Liver (tissue), 3 donors: ENCODE measurements at regions not wholly inside any gene's neighbourhood (a gene's known extent, or its start where the extent isn't known, plus 50 kb on each side); places are given as distances from the start of the nearest gene placed in this dataset.

Experiments used
- CTCF ChIP-seq: fragments of 150-350 bp; IDR thresholded peaks from 2 replicates; pipeline ENCODE4 v1.5.1; 2017; ENCODE audit warnings: improper control_type of control experiment, low read depth, low read length; ENCODE audit not compliant: missing input control
- FOXA1 ChIP-seq: IDR thresholded peaks from 2 replicates; pipeline ENCODE4 v1.6.1; 2016; ENCODE audit warnings: antibody characterized with exemption
- FOXA2 ChIP-seq: IDR thresholded peaks from 2 replicates; pipeline ENCODE4 v1.6.1; 2016; ENCODE audit warnings: antibody characterized with exemption
- GABPA ChIP-seq, 2 donors: IDR thresholded peaks in 1 of 2; conservative IDR thresholded peaks in 1 of 2; 2 replicates each; pipeline ENCODE4 v1.6.1; 2016; ENCODE audit warnings: antibody characterized with exemption in 2 of 2, mild to moderate bottlenecking in 1 of 2, moderate library complexity in 1 of 2
- JUND ChIP-seq, 2 donors: IDR thresholded peaks; 2 replicates each; pipeline ENCODE4 v1.6.1; 2016; ENCODE audit warnings: antibody characterized with exemption in 2 of 2
- RAD21 ChIP-seq, 2 donors: IDR thresholded peaks; 2 replicates each; pipeline ENCODE4 v1.6.1; 2016; ENCODE audit warnings: antibody characterized with exemption in 2 of 2, mild to moderate bottlenecking in 2 of 2
- REST ChIP-seq: IDR thresholded peaks from 2 replicates; pipeline ENCODE4 v1.6.1; 2016; ENCODE audit warnings: antibody characterized with exemption, mild to moderate bottlenecking
- SP1 ChIP-seq: IDR thresholded peaks from 2 replicates; pipeline ENCODE4 v1.6.1; 2018; ENCODE audit warnings: antibody characterized with exemption, mild to moderate bottlenecking
- TAF1 ChIP-seq: conservative IDR thresholded peaks from 2 replicates; pipeline ENCODE4 v1.6.1; 2016; ENCODE audit warnings: antibody characterized with exemption, mild to moderate bottlenecking
- YY1 ChIP-seq: IDR thresholded peaks from 2 replicates; pipeline ENCODE4 v1.6.1; 2016; ENCODE audit warnings: antibody characterized with exemption, mild to moderate bottlenecking
- TF ChIP-seq, protein P1 (sequence below): IDR thresholded peaks from 2 replicates; pipeline ENCODE4 v1.6.1; 2016; ENCODE audit warnings: antibody characterized with exemption
- TF ChIP-seq, protein P2 (sequence below): IDR thresholded peaks from 2 replicates; pipeline ENCODE4 v1.6.1; 2016; ENCODE audit warnings: antibody characterized with exemption
- donor health status: healthy.
- donor health status: healthy.

DNA sequence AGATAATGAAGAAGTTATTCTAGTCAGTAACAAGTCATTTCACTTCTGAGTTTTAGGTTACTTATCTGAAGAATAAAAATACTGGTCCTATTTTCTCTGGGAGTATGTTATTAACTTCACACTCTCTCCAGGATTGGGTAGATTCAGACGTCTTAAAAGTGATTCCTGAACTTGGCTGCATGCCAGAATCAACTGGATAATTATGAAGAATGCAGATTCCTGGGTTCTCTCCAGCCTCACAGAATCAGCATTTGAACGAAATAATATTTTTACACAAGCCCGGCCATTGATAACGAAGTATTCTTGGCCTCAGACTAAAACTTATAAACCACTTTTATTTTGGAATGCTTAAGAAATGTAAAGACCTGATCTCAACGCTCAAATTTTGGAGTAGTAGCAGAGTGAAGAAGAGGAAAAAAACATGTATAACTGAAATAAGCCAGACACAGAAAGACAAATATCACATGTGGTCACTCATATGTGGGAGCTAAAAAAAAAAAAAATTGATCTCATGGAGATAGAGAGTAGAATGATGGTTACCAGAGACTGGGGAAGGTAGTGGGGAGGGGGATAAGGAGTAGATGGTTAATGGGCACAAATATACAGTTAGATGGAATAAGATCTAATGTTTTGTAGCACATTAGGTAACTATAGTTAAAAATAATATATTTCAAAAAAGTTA, 507.3 kb downstream of the ISL1 start:
- TF ChIP-seq SP1 (no peak), CTCF (no peak), YY1 (no peak), REST (no peak), GABPA (IDR thresholded peaks at IDR 0.05 in 1 of 2, conservative IDR thresholded peaks at IDR 0.05 in 1 of 2) (no peak), RAD21 (IDR thresholded peaks at IDR 0.05) (no peak), JUND (IDR thresholded peaks at IDR 0.05) (no peak), FOXA1 (no peak), FOXA2 (no peak), TAF1 (no peak)
- TF ChIP-seq, protein P1, sequence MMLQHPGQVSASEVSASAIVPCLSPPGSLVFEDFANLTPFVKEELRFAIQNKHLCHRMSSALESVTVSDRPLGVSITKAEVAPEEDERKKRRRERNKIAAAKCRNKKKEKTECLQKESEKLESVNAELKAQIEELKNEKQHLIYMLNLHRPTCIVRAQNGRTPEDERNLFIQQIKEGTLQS = no peak
- TF ChIP-seq, protein P2, sequence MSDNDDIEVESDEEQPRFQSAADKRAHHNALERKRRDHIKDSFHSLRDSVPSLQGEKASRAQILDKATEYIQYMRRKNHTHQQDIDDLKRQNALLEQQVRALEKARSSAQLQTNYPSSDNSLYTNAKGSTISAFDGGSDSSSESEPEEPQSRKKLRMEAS = no peak
